ENCODE measurements at regions not wholly inside any gene's neighbourhood (a gene's known extent, or its start where the extent isn't known, plus 50 kb on each side); places are given as distances from the start of the nearest gene placed in this dataset.

DNA sequence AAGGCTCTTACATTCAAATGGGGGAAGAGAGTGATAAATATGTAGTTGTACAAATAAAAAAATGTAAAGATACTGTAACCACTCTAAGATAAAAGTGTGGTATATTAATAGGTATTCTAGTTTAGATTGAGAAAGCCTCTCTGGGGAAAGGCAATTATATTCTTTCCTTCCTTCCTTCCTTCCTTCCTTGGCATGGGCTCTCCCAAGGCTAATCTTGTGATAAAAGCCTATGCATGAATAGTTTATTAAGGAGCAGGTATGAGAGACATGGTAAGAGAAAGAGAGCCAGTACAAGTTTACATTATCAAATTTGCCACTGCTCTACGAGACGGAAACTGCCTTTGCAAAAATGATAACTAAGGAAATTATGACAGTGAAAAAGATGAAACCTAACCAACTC, 588.8 kb downstream of the PRELID2 start:
- POLR2A ChIA-PET, result no interaction called here
- no peak overlapping the region for H3K4me3 Mint-ChIP-seq (ENCODE audit: unreplicated experiment)
- intact Hi-C loops (cut with micrococcal nuclease; ENCODE audit: unreplicated experiment), result no loop called here

DNA sequence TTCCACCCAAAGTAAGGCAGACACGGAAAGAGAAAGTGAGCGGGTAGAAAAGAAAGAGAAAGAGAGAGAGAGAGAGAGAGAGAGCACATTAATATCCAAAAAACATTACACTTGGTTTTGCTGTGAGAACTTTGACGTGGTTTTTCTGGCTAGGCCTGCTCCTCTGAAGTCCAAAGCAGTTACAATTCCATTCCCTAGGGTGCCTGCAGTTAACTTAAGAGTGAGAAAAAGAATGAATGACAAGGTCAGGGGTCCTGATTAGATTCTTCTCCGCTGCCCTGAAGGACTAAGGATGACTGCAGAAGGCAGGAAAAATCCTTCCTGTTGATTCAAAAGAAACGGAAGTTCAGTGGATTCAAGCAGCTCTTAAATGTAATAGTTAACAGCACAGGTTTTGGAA, 589.8 kb downstream of the PRELID2 start:
- intact Hi-C loops (cut with micrococcal nuclease; ENCODE audit: unreplicated experiment), result no loop called here
- Histone ChIP-seq H3K36me3 (ENCODE audit: control insufficient read depth, insufficient read depth, low read length) (no peaks in the 10 kb centered on the region), H3K9me3 (no peaks in the 10 kb centered on the region), H3K4me3 (ENCODE audit: low read depth, low read length) (no peak overlapping the region), H3K4me1 (no peaks in the 10 kb centered on the region), H3K27me3 (replicated peaks; ENCODE audit: control insufficient read depth, insufficient read depth, low read length) (no peaks in the 10 kb centered on the region; the same call in 1 of the 2 replicates)
- no TSS peak for BruUV-seq (replicated peaks)
- Mint-ChIP-seq H3K36me3 (ENCODE audit: insufficient read depth, unreplicated experiment) (no peaks in the 10 kb centered on the region), H3K4me1 (ENCODE audit: low read depth, unreplicated experiment) (no peaks in the 10 kb centered on the region), H3K9me3 (ENCODE audit: unreplicated experiment) (no peaks in the 10 kb centered on the region), H3K27ac (ENCODE audit: unreplicated experiment) (no peak overlapping the region), H3K27me3 (ENCODE audit: insufficient read depth, unreplicated experiment) (peaks cover 1% of the 10 kb centered on the region), H3K4me3 (ENCODE audit: unreplicated experiment) (no peak overlapping the region)
- ChIA-PET CTCF (no interaction called here), POLR2A (no interaction called here)
- TF ChIP-seq, protein P1, sequence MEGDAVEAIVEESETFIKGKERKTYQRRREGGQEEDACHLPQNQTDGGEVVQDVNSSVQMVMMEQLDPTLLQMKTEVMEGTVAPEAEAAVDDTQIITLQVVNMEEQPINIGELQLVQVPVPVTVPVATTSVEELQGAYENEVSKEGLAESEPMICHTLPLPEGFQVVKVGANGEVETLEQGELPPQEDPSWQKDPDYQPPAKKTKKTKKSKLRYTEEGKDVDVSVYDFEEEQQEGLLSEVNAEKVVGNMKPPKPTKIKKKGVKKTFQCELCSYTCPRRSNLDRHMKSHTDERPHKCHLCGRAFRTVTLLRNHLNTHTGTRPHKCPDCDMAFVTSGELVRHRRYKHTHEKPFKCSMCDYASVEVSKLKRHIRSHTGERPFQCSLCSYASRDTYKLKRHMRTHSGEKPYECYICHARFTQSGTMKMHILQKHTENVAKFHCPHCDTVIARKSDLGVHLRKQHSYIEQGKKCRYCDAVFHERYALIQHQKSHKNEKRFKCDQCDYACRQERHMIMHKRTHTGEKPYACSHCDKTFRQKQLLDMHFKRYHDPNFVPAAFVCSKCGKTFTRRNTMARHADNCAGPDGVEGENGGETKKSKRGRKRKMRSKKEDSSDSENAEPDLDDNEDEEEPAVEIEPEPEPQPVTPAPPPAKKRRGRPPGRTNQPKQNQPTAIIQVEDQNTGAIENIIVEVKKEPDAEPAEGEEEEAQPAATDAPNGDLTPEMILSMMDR (IDR thresholded peaks at IDR 0.05; ENCODE audit: insufficient read depth in 1 of 2, low read depth in 1 of 2, low read length in 1 of 2, severe bottlenecking in 1 of 2, unreplicated experiment in 1 of 2), result no peak
- DNase-seq, result no peak

More for the DNA sequence above, 588.8 kb downstream of the PRELID2 start:
- Histone ChIP-seq H3K27me3 (replicated peaks; ENCODE audit: control insufficient read depth, insufficient read depth, low read length) (no peaks in the 10 kb centered on the region; the same call in 1 of the 2 replicates), H3K4me3 (ENCODE audit: low read depth, low read length) (no peak overlapping the region), H3K4me1 (no peaks in the 10 kb centered on the region), H3K9me3 (no peaks in the 10 kb centered on the region), H3K36me3 (ENCODE audit: control insufficient read depth, insufficient read depth, low read length) (no peaks in the 10 kb centered on the region)
- no TSS peak for BruUV-seq (replicated peaks)
- Mint-ChIP-seq H3K36me3 (ENCODE audit: insufficient read depth, unreplicated experiment) (no peaks in the 10 kb centered on the region), H3K4me1 (ENCODE audit: low read depth, unreplicated experiment) (no peaks in the 10 kb centered on the region), H3K9me3 (ENCODE audit: unreplicated experiment) (no peaks in the 10 kb centered on the region), H3K27me3 (ENCODE audit: insufficient read depth, unreplicated experiment) (peaks cover 4% of the 10 kb centered on the region), H3K27ac (ENCODE audit: unreplicated experiment) (no peak overlapping the region)
- DNase-seq, result no peak
- CTCF ChIA-PET, result no interaction called here
- TF ChIP-seq, protein P1 (IDR thresholded peaks at IDR 0.05; ENCODE audit: insufficient read depth in 1 of 2, low read depth in 1 of 2, low read length in 1 of 2, severe bottlenecking in 1 of 2, unreplicated experiment in 1 of 2), result no peak

DNA sequence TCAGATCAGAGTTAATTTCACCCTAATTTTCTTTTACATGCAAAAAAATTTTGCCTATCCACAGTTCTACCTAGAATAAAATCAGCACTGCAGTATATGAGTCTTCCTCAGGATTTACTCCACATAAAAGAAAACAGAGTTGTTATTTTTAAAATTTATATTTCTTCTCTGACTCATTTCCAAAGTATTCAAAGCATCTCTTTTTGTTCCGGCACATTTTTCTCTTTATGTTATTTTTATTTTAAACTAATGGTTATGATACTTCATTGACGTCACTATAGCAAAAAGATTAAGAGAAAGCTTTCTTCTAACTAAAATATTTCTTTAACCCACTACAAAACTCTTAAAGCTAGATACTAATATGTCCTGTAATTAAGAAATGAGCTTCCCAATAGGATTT, 590.4 kb downstream of the PRELID2 start:
- no peaks in the 10 kb centered on the region for H3K27me3 Mint-ChIP-seq (ENCODE audit: insufficient read depth, unreplicated experiment)
- Histone ChIP-seq H3K36me3 (ENCODE audit: control insufficient read depth, insufficient read depth, low read length) (no peaks in the 10 kb centered on the region), H3K27me3 (replicated peaks; ENCODE audit: control insufficient read depth, insufficient read depth, low read length) (no peaks in the 10 kb centered on the region; the same call in 1 of the 2 replicates), H3K4me3 (ENCODE audit: low read depth, low read length) (no peak overlapping the region), H3K4me1 (no peaks in the 10 kb centered on the region), H3K9me3 (no peaks in the 10 kb centered on the region)
- no peaks in the 10 kb centered on the region for H3K36me3 Mint-ChIP-seq (ENCODE audit: insufficient read depth, unreplicated experiment)
- ChIA-PET POLR2A (no interaction called here), CTCF (no interaction called here)
- TF ChIP-seq, protein P1 (IDR thresholded peaks at IDR 0.05; ENCODE audit: insufficient read depth in 1 of 2, low read depth in 1 of 2, low read length in 1 of 2, severe bottlenecking in 1 of 2, unreplicated experiment in 1 of 2), result no peak
- no peaks in the 10 kb centered on the region for H3K9me3 Mint-ChIP-seq (ENCODE audit: unreplicated experiment)
- no peaks in the 10 kb centered on the region for H3K4me1 Mint-ChIP-seq (ENCODE audit: low read depth, unreplicated experiment)
- DNase-seq, result no peak
- BruUV-seq (replicated peaks), result no TSS peak
- intact Hi-C loops (cut with micrococcal nuclease; ENCODE audit: unreplicated experiment), result no loop called here
- no peak overlapping the region for H3K4me3 Mint-ChIP-seq (ENCODE audit: unreplicated experiment)
- H3K27ac Mint-ChIP-seq (ENCODE audit: unreplicated experiment), result no peak overlapping the region
